Embryonic facial prominence (tissue), 1 donor: ENCODE measurements at regions not wholly inside any gene's neighbourhood (a gene's known extent, or its start where the extent isn't known, plus 50 kb on each side); places are given as distances from the start of the nearest gene placed in this dataset.
"Not testable (repeated sequence)": the region's sequence is repeated elsewhere in the genome, so short reads cannot be mapped to it uniquely, and the experiment has no call there.

Experiments
- DNase-seq: peaks from one replicate; pipeline ENCODE4 v3.0.0-alpha.2; 2016; ENCODE audit errors: extremely low spot score

DNA sequence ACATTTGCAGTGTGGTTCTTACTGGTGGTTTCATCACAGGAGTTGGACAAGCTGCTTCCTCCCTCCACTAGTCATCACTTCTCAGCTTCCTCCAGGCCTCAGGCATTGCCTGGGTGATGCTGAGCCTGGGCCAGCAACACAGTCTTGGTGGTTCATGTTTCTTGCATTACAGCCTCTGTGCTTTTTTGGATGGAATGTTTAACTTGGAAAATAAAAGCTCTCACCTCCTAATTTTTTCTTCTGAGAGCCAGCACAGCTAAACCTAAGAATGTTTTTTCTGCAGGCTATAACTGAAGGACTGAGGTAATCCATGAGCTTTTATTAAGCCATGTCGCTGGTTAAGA, 66.1 kb upstream of the RHOU start:
- DNase-seq: no peak

DNA sequence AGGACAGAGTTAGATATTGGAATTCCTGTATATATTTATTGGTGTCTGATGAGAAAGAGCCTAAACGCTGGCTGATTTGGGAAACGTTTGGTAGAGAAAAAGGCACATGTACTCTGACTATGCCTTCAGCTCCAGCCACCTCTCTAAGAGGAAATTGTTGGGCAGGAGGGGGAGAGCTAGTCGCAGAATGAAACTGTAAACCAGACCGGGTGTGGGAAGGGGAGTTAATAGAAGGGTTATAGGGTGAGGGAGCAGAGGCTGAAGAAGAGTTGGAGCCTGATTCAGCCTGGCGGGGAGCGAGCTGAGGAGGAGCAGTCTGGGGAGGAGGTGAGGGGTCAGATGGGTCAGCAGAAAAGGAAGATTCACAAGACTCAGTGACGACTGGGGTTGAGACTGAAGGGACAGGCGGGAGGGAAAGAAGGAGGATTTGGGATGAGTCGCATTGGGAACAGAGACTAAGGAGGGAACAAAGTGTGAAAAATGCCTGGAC, 54.2 kb upstream of the RHOU start:
- DNase-seq: not testable (repeated sequence)

- DNase-seq: no peak
These were observed 51.9 kb upstream of the RHOU start for GRCh38 chr1:228683428-228683827.

DNA sequence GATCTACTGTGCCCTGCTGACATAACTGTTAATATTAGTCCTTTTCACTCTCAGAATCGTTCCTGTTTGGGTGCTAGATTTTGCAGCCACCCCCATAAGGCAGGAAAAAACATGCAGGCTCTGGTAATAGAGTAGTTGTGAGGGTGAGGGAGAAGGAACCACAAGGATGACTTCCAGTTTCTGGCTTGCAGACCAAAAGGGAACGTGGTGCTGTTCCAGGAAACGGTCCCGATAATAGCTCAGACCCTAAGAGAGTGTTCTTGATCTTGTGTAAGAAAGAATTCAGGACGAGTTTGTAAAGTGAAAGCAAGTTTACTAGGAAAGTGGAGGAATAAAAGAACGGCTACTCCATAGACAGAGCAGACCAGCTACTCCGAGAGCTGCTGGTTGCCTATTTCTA, 50.7 kb upstream of the RHOU start:
- no peak for DNase-seq

DNA sequence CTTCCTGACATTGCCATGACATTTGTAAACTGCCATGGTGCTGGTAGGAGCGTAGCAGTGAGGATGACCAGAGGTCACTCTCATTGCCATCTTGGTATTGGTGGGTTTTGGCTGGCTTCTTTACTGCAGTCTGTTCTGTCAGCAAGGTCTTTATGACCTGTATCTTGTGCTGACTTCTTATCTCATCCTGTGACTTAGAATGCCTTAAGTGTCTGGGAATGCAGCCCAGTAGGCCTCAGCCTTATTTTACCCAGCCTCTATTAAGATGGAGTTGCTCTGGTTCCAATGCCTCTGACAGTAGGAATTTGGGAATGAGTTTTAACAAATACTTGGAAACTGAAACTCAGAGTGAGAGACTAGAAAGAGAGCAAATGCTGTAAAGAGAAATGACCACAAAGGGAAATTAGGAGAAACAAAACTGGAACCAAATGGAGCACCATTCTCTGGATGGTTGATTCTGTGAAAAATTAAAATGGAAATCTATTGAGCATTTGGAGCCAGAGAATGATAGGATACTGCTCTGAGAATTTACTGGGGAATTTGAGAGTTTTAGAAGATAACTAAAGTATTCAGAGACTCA, 50.1 kb upstream of the RHOU start:
- no peak for DNase-seq
